ENCODE measurements at regions not wholly inside any gene's neighbourhood (a gene's known extent, or its start where the extent isn't known, plus 50 kb on each side); places are given as distances from the start of the nearest gene placed in this dataset.

GRCh38 chr4:12658146-12658545, 826.0 kb downstream of the RAB28 start:
- no peaks in the 10 kb centered on the region for H3K4me1 ChIP-seq (replicated peaks; ENCODE audit: insufficient read depth)
- no peak overlapping the region for H2AFZ ChIP-seq
- intact Hi-C loops (cut with micrococcal nuclease; ENCODE audit: unreplicated experiment), result no loop called here
- no peaks in the 10 kb centered on the region for H3K27me3 ChIP-seq (ENCODE audit: insufficient read depth, low read depth)
- H3K36me3 ChIP-seq (ENCODE audit: low read depth), result no peaks in the 10 kb centered on the region
- POLR2A ChIA-PET (ENCODE audit: unreplicated experiment), result no interaction called here
- CTCF ChIA-PET, result no interaction called here
- no peaks in the 10 kb centered on the region for H3F3A ChIP-seq (ENCODE audit: insufficient read depth, low read depth)
- no peak overlapping the region for H3K4me3 ChIP-seq
- H3K79me2 ChIP-seq (ENCODE audit: low read depth), result no peaks in the 10 kb centered on the region
- H3K4me2 ChIP-seq, result no peak overlapping the region
- no TSS peak for BruUV-seq (replicated peaks)
- no peak for DNase-seq
- H3K9me3 ChIP-seq (ENCODE audit: insufficient read depth, low read depth), result no peaks in the 10 kb centered on the region
- no peak overlapping the region for H3K27ac ChIP-seq
- no peaks in the 10 kb centered on the region for H3K9me2 ChIP-seq (ENCODE audit: insufficient read depth)
- no peaks in the 10 kb centered on the region for H4K20me1 ChIP-seq (ENCODE audit: insufficient read depth)
- TF ChIP-seq CTCF (conservative IDR thresholded peaks at IDR 0.05) (no peak), EZH2 (IDR thresholded peaks at IDR 0.05; ENCODE audit: low read depth) (no peak)

GRCh38 chr4:12651876-12652275, 832.3 kb downstream of the RAB28 start:
- Histone ChIP-seq H3F3A (ENCODE audit: insufficient read depth, low read depth) (no peaks in the 10 kb centered on the region), H3K9me2 (ENCODE audit: insufficient read depth) (no peaks in the 10 kb centered on the region), H3K36me3 (ENCODE audit: low read depth) (no peaks in the 10 kb centered on the region), H3K4me3 (no peak overlapping the region), H3K4me2 (no peak overlapping the region), H2AFZ (no peak overlapping the region), H3K27me3 (ENCODE audit: insufficient read depth, low read depth) (no peaks in the 10 kb centered on the region), H3K79me2 (ENCODE audit: low read depth) (no peaks in the 10 kb centered on the region), H3K9me3 (ENCODE audit: insufficient read depth, low read depth) (no peaks in the 10 kb centered on the region), H3K27ac (no peak overlapping the region), H4K20me1 (ENCODE audit: insufficient read depth) (no peaks in the 10 kb centered on the region), H3K4me1 (replicated peaks; ENCODE audit: insufficient read depth) (no peaks in the 10 kb centered on the region)
- no peak for DNase-seq
- CTCF ChIA-PET, result no interaction called here
- intact Hi-C loops (cut with micrococcal nuclease; ENCODE audit: unreplicated experiment), result no loop called here
- BruUV-seq (replicated peaks), result no TSS peak
- TF ChIP-seq EZH2 (IDR thresholded peaks at IDR 0.05; ENCODE audit: low read depth), result no peak
- TF ChIP-seq CTCF (conservative IDR thresholded peaks at IDR 0.05), result no peak
- POLR2A ChIA-PET (ENCODE audit: unreplicated experiment), result no interaction called here

- no peaks in the 10 kb centered on the region for H3K9me3 ChIP-seq (ENCODE audit: insufficient read depth, low read depth)
- DNase-seq, result no peak
- CTCF ChIA-PET, result no interaction called here
- no peaks in the 10 kb centered on the region for H3K4me1 ChIP-seq (replicated peaks; ENCODE audit: insufficient read depth)
- H3K27me3 ChIP-seq (ENCODE audit: insufficient read depth, low read depth), result no peaks in the 10 kb centered on the region
- no peaks in the 10 kb centered on the region for H3F3A ChIP-seq (ENCODE audit: insufficient read depth, low read depth)
- no peaks in the 10 kb centered on the region for H4K20me1 ChIP-seq (ENCODE audit: insufficient read depth)
- no peak overlapping the region for H3K4me3 ChIP-seq
- H3K9me2 ChIP-seq (ENCODE audit: insufficient read depth), result no peaks in the 10 kb centered on the region
- no TSS peak for BruUV-seq (replicated peaks)
- TF ChIP-seq EZH2 (IDR thresholded peaks at IDR 0.05; ENCODE audit: low read depth) (no peak), CTCF (conservative IDR thresholded peaks at IDR 0.05) (no peak)
- POLR2A ChIA-PET (ENCODE audit: unreplicated experiment), result no interaction called here
- H3K79me2 ChIP-seq (ENCODE audit: low read depth), result no peaks in the 10 kb centered on the region
- no peak overlapping the region for H3K27ac ChIP-seq
- H2AFZ ChIP-seq, result no peak overlapping the region
- intact Hi-C loops (cut with micrococcal nuclease; ENCODE audit: unreplicated experiment), result no loop called here
- no peak overlapping the region for H3K4me2 ChIP-seq
- no peaks in the 10 kb centered on the region for H3K36me3 ChIP-seq (ENCODE audit: low read depth)
These were observed 838.4 kb downstream of the RAB28 start for GRCh38 chr4:12645732-12646131.

Data from PC-9 (cell line).